Aorta (tissue), 5 donors: ENCODE measurements at regions not wholly inside any gene's neighbourhood (a gene's known extent, or its start where the extent isn't known, plus 50 kb on each side); places are given as distances from the start of the nearest gene placed in this dataset.

ENCODE experiments used
- ATAC-seq: fragments of 200-7000 bp; cut with Tn5 transposase; one replicate; pipeline ENCODE4 v1.9.1; 2022; ENCODE audit warnings: moderate library complexity; ENCODE audit not compliant: low FRiP score
- DNase-seq, 2 donors: peaks; one replicate each; pipeline ENCODE4 v3.0.0-alpha.2; 2020
- H3K27ac ChIP-seq, 2 donors: one replicate each; pipeline ENCODE4 v1.5.1; 2013; ENCODE audit warnings: low read length in 2 of 2, mild to moderate bottlenecking in 2 of 2, moderate library complexity in 2 of 2, control low read depth in 1 of 2, inconsistent platforms in 1 of 2, low read depth in 1 of 2
- H3K27me3 ChIP-seq, 2 donors: one replicate each; pipeline ENCODE4 v1.6.1; 2013; ENCODE audit warnings: control low read depth in 1 of 2, low read length in 1 of 2, mild to moderate bottlenecking in 1 of 2, moderate library complexity in 1 of 2; ENCODE audit not compliant: insufficient read depth in 2 of 2, control insufficient read depth in 1 of 2
- H3K36me3 ChIP-seq, 2 donors: one replicate each; pipeline ENCODE4 v1.6.1; 2013; ENCODE audit warnings: control low read depth in 1 of 2, low read length in 1 of 2, mild to moderate bottlenecking in 1 of 2; ENCODE audit not compliant: insufficient read depth in 2 of 2, control insufficient read depth in 1 of 2
- H3K4me1 ChIP-seq, 2 donors: one replicate each; pipeline ENCODE4 v1.6.1; 2013; ENCODE audit warnings: low read length in 2 of 2, control low read depth in 1 of 2, mild to moderate bottlenecking in 1 of 2, moderate library complexity in 1 of 2; ENCODE audit not compliant: insufficient read depth in 2 of 2, control insufficient read depth in 1 of 2
- H3K4me3 ChIP-seq, 2 donors: one replicate each; pipeline ENCODE4 v1.5.1; 2013; ENCODE audit warnings: low read length in 2 of 2, control low read depth in 1 of 2, mild to moderate bottlenecking in 1 of 2
- H3K9me3 ChIP-seq: one replicate; pipeline ENCODE4 v1.6.1; 2013; ENCODE audit warnings: mild to moderate bottlenecking, low read length; ENCODE audit not compliant: control insufficient read depth
- WGBS, 2 donors: extraction: QIAGEN DNeasy Blood & Tissue Kit; methylation state at CpG; one replicate each; pipeline ENCODE4 v1.1.7; 2013; 5-methylcytosine and 5-hydroxymethylcytosine counted together
- intact Hi-C, 2 donors: fragments of 100-400 bp; cut with DNase I; formaldehyde crosslinking; loops; one replicate each; pipeline versions ENCODE4 v1.14.2 to v1.15.0; 2022
- donor health status: healthy with polysubstance abuse.
- donor health status: Bipolar disorder and iron deficiency.
- donor health status: DM: no; HTN: no; CAD: no.
- donor health status: DM: no; HTN: no; CAD: no.
- donor health status: DM: yes; HTN: yes; CAD: no.

DNA sequence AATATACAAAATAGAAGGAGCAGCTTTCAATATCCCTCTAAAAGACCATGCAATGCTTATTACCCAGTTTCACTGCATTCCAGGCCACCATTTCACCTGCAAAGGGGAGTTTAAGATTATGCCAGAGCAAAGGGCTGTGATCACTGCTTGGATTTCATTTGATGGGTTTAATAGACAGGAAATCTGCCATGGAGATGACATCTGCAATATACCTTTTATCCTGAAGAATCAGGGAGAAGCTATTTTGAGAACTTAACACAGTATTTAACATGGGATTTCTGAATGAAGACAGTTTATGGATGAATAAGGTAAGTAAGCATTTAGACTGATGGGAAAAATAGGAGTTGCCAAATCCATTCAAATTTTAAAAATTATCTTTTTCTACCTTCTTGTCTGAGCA lies 303.0 kb upstream of the SLC8A1 start:
- Histone ChIP-seq H3K36me3 (no peaks in the 10 kb centered on the region), H3K27ac (no peak overlapping the region), H3K4me3 (no peak overlapping the region), H3K9me3 (no peaks in the 10 kb centered on the region), H3K27me3 (no peaks in the 10 kb centered on the region), H3K4me1 (peaks cover 0 to 2% of the 10 kb centered on the region in 2 donors)
- DNase-seq (no peak), ATAC-seq (no peak)
- intact Hi-C loops, result no loop called here

DNA sequence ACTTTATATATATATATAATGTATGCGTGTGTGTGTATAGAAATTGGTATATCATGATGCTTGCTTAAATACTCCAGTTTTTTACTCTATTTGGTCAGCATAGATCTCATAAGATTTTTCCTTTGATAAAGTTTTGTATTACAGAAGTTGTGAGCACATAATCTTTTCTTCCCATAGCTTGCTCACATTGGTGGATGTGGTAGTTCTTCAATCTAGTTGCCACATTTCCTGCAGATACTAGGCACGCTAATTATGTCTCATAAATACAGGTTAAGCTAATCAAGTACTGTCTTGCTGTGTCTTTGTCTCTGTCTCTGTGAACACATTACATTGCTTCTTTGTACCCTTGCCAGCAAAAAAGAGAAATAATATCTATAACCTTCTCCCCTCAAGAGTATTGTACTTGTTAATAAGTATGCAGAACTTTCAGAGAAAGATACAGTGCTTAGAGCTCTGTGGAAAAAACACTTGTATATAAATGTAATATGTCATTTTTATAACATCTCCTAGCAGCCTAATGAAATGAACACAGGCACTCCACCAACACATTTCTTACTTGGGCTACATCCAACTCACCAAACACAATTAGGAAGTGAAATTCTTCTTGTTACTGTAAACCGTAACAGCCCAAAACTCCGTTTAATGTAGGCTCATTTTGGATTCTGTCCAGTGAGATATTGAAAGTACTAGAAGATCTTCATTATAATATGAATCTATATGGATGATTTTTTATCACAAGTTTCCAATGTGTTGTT lies 306.7 kb upstream of the SLC8A1 start:
- no peak overlapping the region for H3K4me3 ChIP-seq
- H3K4me1 ChIP-seq, result no peaks in the 10 kb centered on the region
- H3K36me3 ChIP-seq, result no peaks in the 10 kb centered on the region
- no peak for ATAC-seq
- intact Hi-C loops, result no loop called here
- no peak overlapping the region for H3K27ac ChIP-seq
- 49 to 50% methylated on average over 4 of the region's 4 CpGs for WGBS, 2 donors
- no peaks in the 10 kb centered on the region for H3K9me3 ChIP-seq
- no peak for DNase-seq
- no peaks in the 10 kb centered on the region for H3K27me3 ChIP-seq

DNA sequence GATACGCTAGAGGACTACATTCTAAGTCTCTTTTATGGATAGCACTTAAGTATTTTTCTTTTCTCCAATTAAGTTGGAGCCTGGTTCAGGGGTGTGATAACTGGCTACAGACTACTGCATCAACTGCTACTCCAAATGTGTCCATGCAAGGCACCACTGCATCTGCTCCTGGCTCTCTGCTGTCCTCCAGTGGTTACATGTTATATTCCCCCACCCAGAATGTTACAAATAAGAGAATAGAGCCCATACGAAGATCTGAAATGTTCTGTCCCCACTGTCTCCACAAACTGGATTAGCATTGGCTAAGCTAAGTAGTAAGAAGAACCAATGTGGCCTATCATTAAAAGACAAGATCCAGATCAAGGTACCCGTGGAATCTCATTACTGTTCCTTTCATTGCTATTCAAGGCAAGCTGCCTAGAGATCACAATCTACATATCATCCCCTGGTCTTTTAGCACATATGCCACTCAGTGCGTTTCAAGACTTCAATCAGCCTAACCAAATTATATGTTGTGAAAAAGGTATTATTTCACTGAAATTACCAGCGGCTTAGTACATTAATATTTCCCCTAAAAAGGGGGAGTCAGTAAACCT lies 308.3 kb upstream of the SLC8A1 start:
- Histone ChIP-seq H3K4me1 (no peaks in the 10 kb centered on the region), H3K4me3 (no peak overlapping the region), H3K27ac (no peak overlapping the region), H3K27me3 (no peaks in the 10 kb centered on the region), H3K9me3 (no peaks in the 10 kb centered on the region), H3K36me3 (no peaks in the 10 kb centered on the region)
- ATAC-seq (peak; percentile 44), DNase-seq (peak in 1 of 2 donors; percentile 40)
- intact Hi-C loops, result no loop called here
- WGBS, 2 donors, result 53 to 73% methylated on average over 5 of the region's 5 CpGs

DNA sequence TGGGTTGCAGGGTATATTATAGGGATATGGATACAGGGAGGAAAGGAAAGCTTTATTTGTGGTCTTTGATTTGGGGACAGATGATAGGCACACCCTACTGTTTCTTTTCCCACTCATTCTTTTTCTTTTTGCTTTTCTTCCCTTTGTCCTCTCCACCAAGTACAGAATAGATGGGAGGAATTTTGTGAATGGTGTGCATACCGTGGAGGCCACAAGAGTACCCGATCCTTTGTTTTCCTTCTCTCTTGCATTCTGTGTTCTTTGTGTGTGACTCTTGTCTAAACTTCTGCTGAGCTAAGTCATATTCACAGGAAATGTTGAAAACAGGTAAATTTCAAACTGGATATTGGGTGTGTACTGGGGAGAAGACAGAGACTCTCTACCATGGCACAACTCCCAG lies 321.4 kb upstream of the SLC8A1 start:
- H3K27me3 ChIP-seq, result no peaks in the 10 kb centered on the region
- WGBS, 2 donors, result 80 to 92% methylated on average over 2 of the region's 2 CpGs
- intact Hi-C loops, result no loop called here

DNA sequence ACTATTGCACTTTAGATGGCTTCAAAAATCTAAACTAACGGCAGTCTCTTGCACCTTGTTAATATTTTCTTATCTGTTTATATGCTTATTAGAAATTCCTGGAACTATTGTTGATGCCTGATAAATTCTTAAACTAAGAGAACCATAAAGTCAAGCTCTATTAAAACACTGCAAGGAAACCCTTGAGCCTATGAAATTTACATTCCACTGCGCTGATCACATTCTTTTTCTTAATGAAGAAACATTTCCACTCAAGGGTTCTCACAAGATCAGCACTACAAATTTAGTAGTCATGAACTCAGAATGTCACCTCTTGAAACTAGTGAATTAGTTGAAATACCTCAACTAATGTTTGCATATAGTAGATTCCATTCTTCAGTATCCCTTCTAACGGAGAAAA lies 331.8 kb upstream of the SLC8A1 start:
- WGBS, 2 donors, result 68 to 69% methylated on average over 3 of the region's 3 CpGs
- Histone ChIP-seq H3K36me3 (no peaks in the 10 kb centered on the region), H3K4me1 (no peaks in the 10 kb centered on the region), H3K4me3 (no peak overlapping the region), H3K9me3 (no peaks in the 10 kb centered on the region), H3K27me3 (no peaks in the 10 kb centered on the region), H3K27ac (no peak overlapping the region)
- ATAC-seq (no peak), DNase-seq (no peak)
- intact Hi-C loops, result no loop called here

More for the DNA sequence above, 321.4 kb upstream of the SLC8A1 start:
- no peaks in the 10 kb centered on the region for H3K4me1 ChIP-seq
- H3K4me3 ChIP-seq, result no peak overlapping the region
- H3K27ac ChIP-seq, result no peak overlapping the region
- H3K36me3 ChIP-seq, result no peaks in the 10 kb centered on the region
- H3K9me3 ChIP-seq, result no peaks in the 10 kb centered on the region
- ATAC-seq (no peak), DNase-seq (no peak)

DNA sequence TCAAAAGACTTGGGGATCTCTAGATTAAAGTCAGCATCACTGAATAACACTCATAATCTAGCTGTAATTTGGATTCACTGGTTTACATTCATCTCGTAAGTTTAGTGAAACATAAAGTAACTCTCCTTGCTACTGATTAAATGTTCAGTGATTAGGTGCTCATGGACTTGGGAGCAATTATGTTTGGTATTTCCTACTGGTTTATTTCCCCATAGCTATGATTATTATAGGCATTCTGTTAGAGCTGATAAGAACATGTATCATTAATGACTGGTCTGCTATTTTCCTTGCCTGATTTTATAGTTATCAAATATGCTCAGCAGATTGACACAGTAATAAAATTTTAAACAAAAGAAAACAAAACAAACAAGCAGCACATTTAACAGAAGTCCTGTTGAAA lies 334.7 kb upstream of the SLC8A1 start:
- H3K36me3 ChIP-seq, result no peaks in the 10 kb centered on the region
- no peak for ATAC-seq
- H3K27me3 ChIP-seq, result no peaks in the 10 kb centered on the region
- no peaks in the 10 kb centered on the region for H3K4me1 ChIP-seq
- DNase-seq, result no peak
- no peak overlapping the region for H3K27ac ChIP-seq
- intact Hi-C loops, result no loop called here
- no peak overlapping the region for H3K4me3 ChIP-seq
- no peaks in the 10 kb centered on the region for H3K9me3 ChIP-seq
- 93 to 94% methylated on average over 1 of the region's 1 CpG for WGBS, 2 donors

DNA sequence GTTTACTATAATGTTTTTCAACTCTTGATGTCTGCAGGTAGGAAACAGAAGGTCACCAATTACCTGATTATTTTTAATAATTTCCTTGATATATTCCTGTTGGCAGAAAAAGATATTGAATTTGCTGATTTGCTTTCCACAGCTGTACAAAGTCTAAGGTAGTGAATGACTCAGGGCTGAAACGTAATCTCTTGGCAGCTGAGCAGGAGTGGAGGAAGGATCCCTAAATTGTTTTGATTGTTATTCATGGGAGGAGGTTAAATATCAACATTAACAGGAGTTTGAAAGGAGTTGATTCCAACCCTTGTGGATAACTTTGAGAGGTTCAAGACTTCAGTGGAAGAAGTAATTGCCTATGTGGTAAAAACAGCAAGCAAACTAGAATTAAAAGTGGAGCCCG lies 345.2 kb upstream of the SLC8A1 start:
- DNase-seq, result no peak
- H3K27me3 ChIP-seq, result no peaks in the 10 kb centered on the region
- no peak overlapping the region for H3K4me3 ChIP-seq
- no peaks in the 10 kb centered on the region for H3K4me1 ChIP-seq
- no peak overlapping the region for H3K27ac ChIP-seq
- no peaks in the 10 kb centered on the region for H3K9me3 ChIP-seq
- H3K36me3 ChIP-seq, result no peaks in the 10 kb centered on the region
- WGBS, 2 donors, result 51 to 58% methylated on average over 2 of the region's 2 CpGs
- no peak for ATAC-seq
- intact Hi-C loops, result no loop called here

DNA sequence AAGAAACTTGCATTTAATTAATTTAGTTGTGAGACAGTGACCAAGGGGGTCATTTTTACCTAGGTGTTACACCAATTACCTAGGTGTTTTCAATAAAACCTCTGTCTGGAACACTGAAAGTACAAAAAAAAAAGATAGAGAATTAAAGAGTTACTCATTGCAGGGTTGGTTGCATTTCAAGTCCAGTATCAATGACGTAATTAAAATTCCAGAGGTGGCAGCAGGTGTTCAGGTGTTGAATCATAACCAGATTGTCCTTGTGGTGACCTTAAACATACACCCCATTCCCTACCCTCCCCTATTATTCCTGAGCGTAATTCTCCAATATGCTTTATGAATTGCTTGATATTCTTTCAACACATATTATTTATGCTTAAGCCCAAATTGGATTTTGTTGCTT lies 352.0 kb upstream of the SLC8A1 start:
- no peak for DNase-seq
- H3K4me3 ChIP-seq, result no peak overlapping the region
- H3K4me1 ChIP-seq, result no peaks in the 10 kb centered on the region
- intact Hi-C loops, result no loop called here
- no peaks in the 10 kb centered on the region for H3K9me3 ChIP-seq
- ATAC-seq, result no peak
- 85 to 87% methylated on average over 2 of the region's 2 CpGs for WGBS, 2 donors
- H3K27ac ChIP-seq, result no peak overlapping the region
- H3K36me3 ChIP-seq, result no peaks in the 10 kb centered on the region
- no peaks in the 10 kb centered on the region for H3K27me3 ChIP-seq

DNA sequence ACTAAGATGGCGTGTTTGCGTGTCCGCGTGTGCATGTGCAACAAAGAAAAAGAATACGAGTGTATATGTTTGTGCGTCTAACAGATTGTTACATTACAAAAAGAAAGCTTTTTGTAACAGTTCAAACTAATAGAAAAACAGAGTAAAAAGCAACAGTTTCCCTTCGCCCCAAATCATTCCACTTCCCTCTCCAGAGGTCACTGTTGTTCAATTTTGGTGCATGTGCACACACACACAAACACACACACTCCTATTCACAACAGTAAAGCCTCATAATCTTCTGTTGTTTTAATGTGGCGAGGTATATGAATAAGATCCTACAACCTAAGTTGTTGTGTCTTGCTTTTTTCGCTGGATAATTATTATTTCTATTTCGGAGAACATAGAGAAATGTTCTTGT lies 357.3 kb upstream of the SLC8A1 start:
- no peaks in the 10 kb centered on the region for H3K36me3 ChIP-seq
- no peak overlapping the region for H3K4me3 ChIP-seq
- no peaks in the 10 kb centered on the region for H3K4me1 ChIP-seq
- H3K9me3 ChIP-seq, result no peaks in the 10 kb centered on the region
- 87 to 91% methylated on average over 10 of the region's 10 CpGs for WGBS, 2 donors
- H3K27me3 ChIP-seq, result no peaks in the 10 kb centered on the region
- ATAC-seq, result no peak
- intact Hi-C loops, result no loop called here
- H3K27ac ChIP-seq, result no peak overlapping the region
- DNase-seq, result no peak
